GM13977 (cell line): ENCODE measurements at regions not wholly inside any gene's neighbourhood (a gene's known extent, or its start where the extent isn't known, plus 50 kb on each side); places are given as distances from the start of the nearest gene placed in this dataset.

Experiments
- DNase-seq: peaks from one replicate; pipeline ENCODE4 v3.0.0; 2012; ENCODE audit warnings: low spot score
- CTCF ChIP-seq: IDR thresholded peaks from 2 replicates; pipeline ENCODE4 v1.5.1; 2012; ENCODE audit warnings: mild to moderate bottlenecking, control low read depth; ENCODE audit not compliant: insufficient read depth; ENCODE audit errors: extremely low read depth, missing control alignments
- in situ Hi-C: fragments of 300-500 bp; cut with MboI; formaldehyde crosslinking; loops from one replicate; pipeline ENCODE4 v1.12.0; 2022; ENCODE audit warnings: low sequenced_read_pairs, low pct_unique_long_range_greater_than_20kb, mixed read lengths, inconsistent platforms; ENCODE audit not compliant: unreplicated experiment

GRCh38 chr16:51228097-51228659 is 77.1 kb upstream of the SALL1 start:
- in situ Hi-C loops, result no loop called here
- no peak for TF ChIP-seq CTCF
- DNase-seq, result no peak

- DNase-seq, result no peak
- in situ Hi-C loops, result no loop called here
- TF ChIP-seq CTCF, result no peak
Measured at GRCh38 chr16:51225878-51226277, 74.8 kb upstream of the SALL1 start.

- TF ChIP-seq CTCF, result no peak
- in situ Hi-C loops, result no loop called here
- DNase-seq, result no peak
Measured at GRCh38 chr16:51224317-51224716, 73.2 kb upstream of the SALL1 start.

- DNase-seq, result no peak
- no peak for TF ChIP-seq CTCF
- in situ Hi-C loops, result no loop called here
Measured at GRCh38 chr16:51222016-51222415, 70.9 kb upstream of the SALL1 start.

GRCh38 chr16:51211148-51211547 is 60.1 kb upstream of the SALL1 start:
- TF ChIP-seq CTCF, result no peak
- in situ Hi-C loops, result no loop called here
- DNase-seq, result no peak

GRCh38 chr16:51210087-51210486 is 59.0 kb upstream of the SALL1 start:
- in situ Hi-C loops, result no loop called here
- no peak for TF ChIP-seq CTCF
- no peak for DNase-seq

- no peak for DNase-seq
- in situ Hi-C loops, result no loop called here
- no peak for TF ChIP-seq CTCF
Measured at GRCh38 chr16:51201604-51202003, 50.5 kb upstream of the SALL1 start.
